Activated CD4-positive, alpha-beta T cell treated with anti-CD3 and anti-CD28 coated beads, Interleukin-2, amount 10 ng/mL, durations not matched to agents 7 days and 5 days (primary cell): ENCODE measurements at regions not wholly inside any gene's neighbourhood (a gene's known extent, or its start where the extent isn't known, plus 50 kb on each side); places are given as distances from the start of the nearest gene placed in this dataset.
"Not testable (repeated sequence)": the region's sequence is repeated elsewhere in the genome, so short reads cannot be mapped to it uniquely, and the experiment has no call there.

Experiments
- CTCF ChIA-PET: fragments of 350-600 bp; sonication (Branson Sonifier 250); formaldehyde crosslinking; loops from one replicate; lab custom pipeline; 2021; ENCODE audit warnings: antibody characterized with exemption; lab: Charles Lee
- POLR2A ChIA-PET: fragments of 350-600 bp; sonication (Branson Sonifier 250); formaldehyde crosslinking; loops from one replicate; lab custom pipeline; 2021; ENCODE audit warnings: antibody characterized with exemption; lab: Charles Lee
- DNase-seq: peaks from one replicate; pipeline ENCODE4 v3.0.0-alpha.2; 2020
- H3K27ac Mint-ChIP-seq: one replicate; pipeline ENCODE4 v1.8.0; 2021; ENCODE audit warnings: mild to moderate bottlenecking, moderate library complexity, mixed read lengths
- H3K27me3 Mint-ChIP-seq: one replicate; pipeline ENCODE4 v1.8.0; 2021; ENCODE audit warnings: mixed read lengths
- H3K36me3 Mint-ChIP-seq: one replicate; pipeline ENCODE4 v1.8.0; 2021; ENCODE audit warnings: low read depth, mixed read lengths
- H3K4me1 Mint-ChIP-seq: one replicate; pipeline ENCODE4 v1.8.0; 2021; ENCODE audit warnings: mixed read lengths
- H3K4me3 Mint-ChIP-seq: one replicate; pipeline ENCODE4 v1.8.0; 2021; ENCODE audit warnings: mild to moderate bottlenecking, moderate library complexity, mixed read lengths
- H3K9me3 Mint-ChIP-seq: one replicate; pipeline ENCODE4 v1.8.0; 2021; ENCODE audit warnings: mixed read lengths

- H3K27ac Mint-ChIP-seq, result no peak overlapping the region
- POLR2A ChIA-PET, result no interaction called here
- no peak for DNase-seq
- no peaks in the 10 kb centered on the region for H3K36me3 Mint-ChIP-seq
- no peak overlapping the region for H3K4me3 Mint-ChIP-seq
- CTCF ChIA-PET, result no interaction called here
- H3K4me1 Mint-ChIP-seq, result peaks cover 4% of the 10 kb centered on the region
- H3K27me3 Mint-ChIP-seq, result no peaks in the 10 kb centered on the region
- peaks cover 4% of the 10 kb centered on the region for H3K9me3 Mint-ChIP-seq
Observed at GRCh38 chr6:4362326-4362725, 227.0 kb upstream of the ECI2 start.

- CTCF ChIA-PET, result no interaction called here
- H3K9me3 Mint-ChIP-seq, result peaks cover 6% of the 10 kb centered on the region
- no peak overlapping the region for H3K27ac Mint-ChIP-seq
- H3K4me1 Mint-ChIP-seq, result peaks cover 4% of the 10 kb centered on the region
- DNase-seq, result no peak
- H3K4me3 Mint-ChIP-seq, result no peak overlapping the region
- POLR2A ChIA-PET, result no interaction called here
- H3K27me3 Mint-ChIP-seq, result peaks cover 2% of the 10 kb centered on the region
- H3K36me3 Mint-ChIP-seq, result no peaks in the 10 kb centered on the region
Observed at GRCh38 chr6:4360920-4361319, 225.5 kb upstream of the ECI2 start.

GRCh38 chr6:4359108-4359730, 223.8 kb upstream of the ECI2 start:
- DNase-seq, result no peak
- Mint-ChIP-seq H3K27ac (no peak overlapping the region), H3K27me3 (peaks cover 2% of the 10 kb centered on the region), H3K36me3 (no peaks in the 10 kb centered on the region), H3K4me3 (no peak overlapping the region), H3K4me1 (peaks cover 2% of the 10 kb centered on the region), H3K9me3 (peaks cover 7% of the 10 kb centered on the region)
- POLR2A ChIA-PET, result no interaction called here
- CTCF ChIA-PET, result no interaction called here

DNA sequence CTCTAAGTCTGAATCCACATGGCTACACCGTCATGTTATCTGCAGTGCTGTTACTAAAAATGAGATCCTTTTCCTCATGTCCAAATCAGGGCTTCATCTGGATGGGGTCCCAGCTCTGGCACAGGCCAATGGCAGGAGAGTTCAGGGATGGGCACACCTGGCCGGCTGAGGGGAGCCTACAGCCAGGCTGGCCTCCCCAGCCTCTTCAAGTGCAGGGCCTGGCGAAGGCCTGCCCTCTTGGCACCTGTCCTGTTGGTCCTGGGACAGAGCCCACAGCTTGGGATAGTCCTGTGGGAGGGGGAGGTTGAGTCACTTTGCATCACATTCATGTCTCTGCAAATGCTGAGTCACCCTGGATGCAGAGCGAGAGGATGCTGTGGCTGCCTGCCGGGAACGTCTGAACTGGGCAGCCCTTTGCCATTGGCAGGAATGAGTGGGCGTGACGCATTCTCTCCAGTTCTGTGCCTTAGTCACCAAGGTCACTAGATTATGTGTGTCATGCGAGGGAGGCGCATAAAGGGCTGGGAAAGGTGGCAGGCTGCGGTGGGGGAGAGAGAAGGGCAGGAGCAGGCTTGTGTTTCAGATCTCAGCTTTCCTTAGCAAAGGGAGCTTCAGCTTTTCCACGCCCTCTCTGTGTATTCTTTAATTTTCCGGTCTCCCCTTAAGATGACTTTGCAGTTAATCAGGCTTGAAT, 223.2 kb upstream of the ECI2 start:
- ChIA-PET CTCF (no interaction called here), POLR2A (no interaction called here)
- no peak overlapping the region for H3K27ac Mint-ChIP-seq
- peaks cover 2% of the 10 kb centered on the region for H3K27me3 Mint-ChIP-seq
- H3K36me3 Mint-ChIP-seq, result no peaks in the 10 kb centered on the region
- H3K4me1 Mint-ChIP-seq, result no peaks in the 10 kb centered on the region
- peaks cover 7% of the 10 kb centered on the region for H3K9me3 Mint-ChIP-seq
- DNase-seq, result no peak
- H3K4me3 Mint-ChIP-seq, result no peak overlapping the region

DNA sequence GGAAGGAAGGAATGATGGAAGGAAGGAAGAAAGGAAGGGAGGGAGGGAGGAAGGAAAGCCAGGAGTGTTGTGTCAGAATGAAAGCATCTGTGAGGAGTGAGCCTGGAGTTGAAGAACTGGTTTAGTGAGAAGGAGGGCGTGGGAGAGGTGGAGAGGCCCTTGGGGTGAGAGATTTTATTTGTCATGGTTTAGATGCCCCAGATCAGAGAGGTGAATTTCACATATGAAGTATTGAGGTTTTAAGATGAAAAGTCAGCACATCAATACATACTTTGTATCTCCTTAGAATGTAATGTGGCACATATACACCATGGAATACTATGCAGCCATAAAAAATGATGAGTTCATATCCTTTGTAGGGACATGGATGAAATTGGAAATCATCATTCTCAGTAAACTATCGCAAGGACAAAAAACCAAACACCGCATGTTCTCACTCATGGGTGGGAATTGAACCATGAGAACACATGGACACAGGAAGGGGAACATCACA, 222.3 kb upstream of the ECI2 start:
- CTCF ChIA-PET, H3K4me1 Mint-ChIP-seq, H3K27me3 Mint-ChIP-seq, H3K9me3 Mint-ChIP-seq, H3K4me3 Mint-ChIP-seq, DNase-seq, POLR2A ChIA-PET, H3K36me3 Mint-ChIP-seq, H3K27ac Mint-ChIP-seq: not testable (repeated sequence)

DNA sequence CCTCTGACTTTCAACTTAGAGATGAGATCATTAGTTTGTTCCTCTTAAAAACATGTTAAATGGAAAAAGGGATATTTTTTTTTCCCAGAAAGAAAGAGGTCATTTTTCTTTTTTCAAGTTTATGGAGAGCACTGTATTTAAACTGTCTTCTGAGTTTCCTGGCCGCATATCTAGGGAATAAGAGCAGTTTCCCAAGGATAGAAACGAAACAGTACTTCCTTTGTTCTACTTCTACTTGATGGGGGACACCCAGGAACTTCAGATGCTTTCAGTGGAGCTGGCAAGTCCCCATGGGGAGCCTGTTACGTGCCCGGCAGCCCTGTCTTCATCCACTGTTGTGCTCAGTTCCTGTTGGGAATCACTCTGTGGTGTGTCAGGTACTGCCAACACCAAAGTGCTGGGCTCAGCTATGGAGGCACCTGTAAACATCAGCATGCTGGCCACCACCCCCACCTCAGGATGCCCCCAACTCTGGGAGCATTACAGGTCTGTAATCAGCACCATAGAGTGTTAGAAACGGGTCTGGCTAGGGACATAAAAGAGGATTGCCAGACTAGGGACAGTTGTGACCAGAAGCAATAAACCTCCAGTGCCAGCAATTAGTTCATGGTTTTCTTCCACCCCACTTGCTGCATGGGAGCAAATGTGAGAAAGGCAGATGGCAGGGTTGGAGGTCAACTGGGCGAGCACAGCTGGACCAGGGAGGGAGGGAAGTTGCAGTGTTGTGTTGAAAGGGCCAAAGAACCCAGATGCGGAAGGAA, 221.7 kb upstream of the ECI2 start:
- H3K4me1 Mint-ChIP-seq, result no peaks in the 10 kb centered on the region
- ChIA-PET POLR2A (no interaction called here), CTCF (no interaction called here)
- H3K9me3 Mint-ChIP-seq, result peaks cover 7% of the 10 kb centered on the region
- H3K36me3 Mint-ChIP-seq, result no peaks in the 10 kb centered on the region
- H3K27ac Mint-ChIP-seq, result no peak overlapping the region
- peaks cover 2% of the 10 kb centered on the region for H3K27me3 Mint-ChIP-seq
- no peak for DNase-seq
- H3K4me3 Mint-ChIP-seq, result no peak overlapping the region

- POLR2A ChIA-PET, result no interaction called here
Observed at GRCh38 chr6:4355241-4355640, 219.9 kb upstream of the ECI2 start.

GRCh38 chr6:4354181-4354580, 218.8 kb upstream of the ECI2 start:
- CTCF ChIA-PET, result no interaction called here
- POLR2A ChIA-PET, result no interaction called here
- Mint-ChIP-seq H3K4me3 (no peak overlapping the region), H3K4me1 (no peaks in the 10 kb centered on the region), H3K36me3 (no peaks in the 10 kb centered on the region), H3K27me3 (peaks cover 2% of the 10 kb centered on the region), H3K9me3 (peaks cover 7% of the 10 kb centered on the region), H3K27ac (no peak overlapping the region)
- DNase-seq, result no peak

More at GRCh38 chr6:4355241-4355640, 219.9 kb upstream of the ECI2 start:
- no peak for DNase-seq
- CTCF ChIA-PET, result no interaction called here
- no peak overlapping the region for H3K4me3 Mint-ChIP-seq
- no peak overlapping the region for H3K27ac Mint-ChIP-seq
- H3K4me1 Mint-ChIP-seq, result no peaks in the 10 kb centered on the region
- peaks cover 2% of the 10 kb centered on the region for H3K27me3 Mint-ChIP-seq
- peaks cover 7% of the 10 kb centered on the region for H3K9me3 Mint-ChIP-seq
- H3K36me3 Mint-ChIP-seq, result no peaks in the 10 kb centered on the region

- Mint-ChIP-seq H3K4me3 (no peak overlapping the region), H3K36me3 (no peaks in the 10 kb centered on the region), H3K27me3 (peaks cover 2% of the 10 kb centered on the region), H3K4me1 (no peaks in the 10 kb centered on the region), H3K9me3 (peaks cover 6% of the 10 kb centered on the region), H3K27ac (no peak overlapping the region)
- POLR2A ChIA-PET, result no interaction called here
- CTCF ChIA-PET, result no interaction called here
- DNase-seq, result no peak
Observed at GRCh38 chr6:4352731-4353130, 217.4 kb upstream of the ECI2 start.

DNA sequence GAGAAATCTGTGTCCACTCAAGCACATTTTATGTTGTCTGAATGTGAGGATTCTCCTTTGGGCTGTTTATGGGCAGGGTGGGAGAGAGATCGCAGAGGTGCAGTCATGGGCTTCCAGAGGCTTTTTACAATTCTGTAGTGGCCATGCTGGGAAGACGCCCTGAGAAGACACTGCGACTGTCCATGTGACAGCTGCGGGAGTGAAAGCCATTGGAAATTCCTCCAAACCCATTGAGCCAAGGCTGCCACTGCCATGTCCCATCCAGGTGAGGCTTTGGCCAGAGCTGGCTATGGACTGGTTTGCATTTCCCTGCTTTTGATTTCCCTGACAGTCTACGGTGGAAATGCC, 216.9 kb upstream of the ECI2 start:
- CTCF ChIA-PET, result interaction anchor here (0.5 kb wide), 1 partner anchor 12 kb away, joined by 3 read pairs; no protein-coding TSS in a partner anchor

DNA sequence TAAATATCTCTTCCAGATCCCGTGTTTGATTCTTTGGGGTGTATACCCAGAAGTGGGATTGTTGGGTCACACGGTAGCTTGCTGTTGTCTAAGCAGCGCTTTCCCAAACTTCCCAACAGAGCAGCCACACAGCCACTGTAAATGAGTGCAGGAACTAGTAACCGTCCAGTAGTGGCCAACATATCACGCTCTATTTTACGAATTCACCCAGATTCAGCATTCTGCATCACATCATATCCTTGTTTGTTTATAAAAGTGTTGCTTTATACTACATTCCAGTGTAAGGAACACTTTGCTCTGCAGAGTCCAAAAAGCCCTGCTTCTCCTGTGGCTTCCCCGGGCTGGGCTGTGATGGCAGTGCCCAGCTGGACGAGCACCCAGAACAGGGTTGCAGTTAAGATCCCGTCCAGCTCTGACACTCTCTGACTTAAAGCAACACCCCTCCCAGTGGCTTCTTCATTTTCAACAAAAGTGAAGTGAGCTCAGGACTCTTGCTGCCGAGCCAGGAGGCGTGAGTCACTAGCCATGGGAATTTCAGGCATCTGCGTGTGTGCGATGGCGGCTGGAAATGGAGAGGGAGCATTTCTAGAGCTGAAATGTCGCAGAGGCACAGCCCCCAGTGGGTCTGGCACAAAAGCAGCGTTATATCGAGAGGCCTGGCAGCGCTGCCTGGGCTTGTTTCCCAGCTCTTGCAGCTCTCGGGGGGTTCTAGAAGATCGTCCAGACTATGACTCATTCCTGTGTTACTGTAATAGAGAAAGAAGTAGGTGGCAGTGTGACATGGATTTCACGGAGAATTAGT, 216.3 kb upstream of the ECI2 start:
- no peak for DNase-seq
- Mint-ChIP-seq H3K27ac (no peak overlapping the region), H3K27me3 (peaks cover 2% of the 10 kb centered on the region), H3K9me3 (peaks cover 3% of the 10 kb centered on the region), H3K4me3 (no peak overlapping the region), H3K36me3 (no peaks in the 10 kb centered on the region), H3K4me1 (no peaks in the 10 kb centered on the region)
- ChIA-PET POLR2A (no interaction called here), CTCF (interaction anchor here (0.5 kb wide), 1 partner anchor 12 kb away, joined by 3 read pairs; no protein-coding TSS in a partner anchor)

More for the DNA sequence above, 216.9 kb upstream of the ECI2 start:
- Mint-ChIP-seq H3K27ac (no peak overlapping the region), H3K4me1 (no peaks in the 10 kb centered on the region), H3K27me3 (peaks cover 2% of the 10 kb centered on the region), H3K9me3 (peaks cover 3% of the 10 kb centered on the region), H3K4me3 (no peak overlapping the region), H3K36me3 (no peaks in the 10 kb centered on the region)
- POLR2A ChIA-PET, result no interaction called here
- no peak for DNase-seq

DNA sequence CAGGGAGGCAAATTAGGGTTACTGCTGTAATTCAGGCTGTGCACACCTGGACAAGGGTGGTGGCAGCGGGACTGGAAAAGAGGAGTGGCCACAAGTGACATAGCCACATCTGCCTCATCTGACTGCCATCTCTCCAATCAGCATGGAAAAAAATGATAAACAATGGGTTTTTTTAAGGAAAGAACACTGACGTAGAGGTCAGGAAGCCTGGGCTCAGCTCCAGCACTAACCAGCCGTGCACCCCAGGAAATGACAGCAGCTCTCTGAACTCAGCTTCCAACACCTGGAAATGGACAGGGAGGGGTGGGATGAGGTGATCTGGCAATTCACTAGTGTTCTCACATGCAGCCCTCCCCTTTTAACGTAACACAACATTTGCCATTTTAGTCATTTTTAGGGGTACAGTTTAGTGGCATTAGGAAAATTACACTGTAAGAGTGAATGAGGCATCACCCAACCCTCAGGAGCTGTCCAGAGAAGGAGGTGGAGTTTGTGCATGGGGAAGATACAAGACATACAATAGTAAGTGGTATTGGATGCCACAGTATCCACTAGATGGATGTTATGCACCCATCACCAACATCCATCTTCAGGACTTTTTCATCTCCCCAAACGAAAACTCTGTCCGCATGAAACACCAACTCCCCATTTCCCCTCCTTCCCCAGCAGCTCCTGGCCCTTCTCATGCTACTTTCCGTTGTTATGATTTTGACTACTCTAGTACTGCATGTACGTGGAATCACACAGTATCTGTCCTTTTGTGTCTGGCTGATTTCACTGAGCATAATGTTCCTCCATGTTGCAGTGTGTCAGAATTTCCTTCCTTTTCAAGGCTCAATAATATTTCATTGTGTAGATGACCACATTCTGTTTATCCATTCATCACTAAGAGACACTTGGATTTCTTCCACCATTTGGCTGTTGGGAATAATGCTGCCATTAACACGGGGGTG, 215.5 kb upstream of the ECI2 start:
- CTCF ChIA-PET, result no interaction called here
- POLR2A ChIA-PET, result no interaction called here
- DNase-seq, result no peak
- H3K4me3 Mint-ChIP-seq, result no peak overlapping the region
- H3K27me3 Mint-ChIP-seq, result no peaks in the 10 kb centered on the region
- no peaks in the 10 kb centered on the region for H3K9me3 Mint-ChIP-seq
- no peaks in the 10 kb centered on the region for H3K36me3 Mint-ChIP-seq
- no peaks in the 10 kb centered on the region for H3K4me1 Mint-ChIP-seq
- no peak overlapping the region for H3K27ac Mint-ChIP-seq
